Activated T-cell treated with anti-CD3 and anti-CD28 coated beads, Interleukin-2, amount 50 U/mL, for 48 hours (primary cell): ENCODE measurements at regions not wholly inside any gene's neighbourhood (a gene's known extent, or its start where the extent isn't known, plus 50 kb on each side); places are given as distances from the start of the nearest gene placed in this dataset.
"Not testable (repeated sequence)": the region's sequence is repeated elsewhere in the genome, so short reads cannot be mapped to it uniquely, and the experiment has no call there.

ENCODE experiments used
- DNase-seq, 2 experiments: peaks; one replicate each; pipeline ENCODE4 v3.0.0-alpha.2; 2020

GRCh38 chr3:171915275-171915674, 72.1 kb downstream of the TMEM212 start:
- DNase-seq, result no peak

GRCh38 chr3:171916888-171917287, 73.7 kb downstream of the TMEM212 start:
- DNase-seq, result no peak

GRCh38 chr3:171922629-171923028, 79.5 kb downstream of the TMEM212 start:
- not testable (repeated sequence) for DNase-seq

DNA sequence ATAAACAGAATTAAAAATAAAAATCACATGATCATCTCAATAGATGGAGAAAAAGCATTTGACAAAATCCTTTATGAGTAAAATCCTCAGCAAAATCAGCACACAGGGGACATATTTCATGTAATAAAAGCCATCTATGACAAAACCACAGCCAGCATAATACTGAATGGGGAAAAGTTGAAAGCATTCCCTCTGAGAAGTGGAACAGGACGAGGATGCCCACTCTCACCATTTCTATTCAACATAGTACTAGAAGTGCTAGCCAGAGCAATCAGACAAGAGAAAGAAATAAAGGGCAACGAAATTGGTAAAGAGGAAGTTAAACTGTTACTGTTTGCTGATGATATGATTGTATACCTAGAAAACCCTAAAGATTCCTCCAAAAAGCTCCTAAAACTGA, 80.5 kb downstream of the TMEM212 start:
- DNase-seq, result not testable (repeated sequence)

GRCh38 chr3:171924864-171925263, 81.7 kb downstream of the TMEM212 start:
- DNase-seq, result not testable (repeated sequence)

DNA sequence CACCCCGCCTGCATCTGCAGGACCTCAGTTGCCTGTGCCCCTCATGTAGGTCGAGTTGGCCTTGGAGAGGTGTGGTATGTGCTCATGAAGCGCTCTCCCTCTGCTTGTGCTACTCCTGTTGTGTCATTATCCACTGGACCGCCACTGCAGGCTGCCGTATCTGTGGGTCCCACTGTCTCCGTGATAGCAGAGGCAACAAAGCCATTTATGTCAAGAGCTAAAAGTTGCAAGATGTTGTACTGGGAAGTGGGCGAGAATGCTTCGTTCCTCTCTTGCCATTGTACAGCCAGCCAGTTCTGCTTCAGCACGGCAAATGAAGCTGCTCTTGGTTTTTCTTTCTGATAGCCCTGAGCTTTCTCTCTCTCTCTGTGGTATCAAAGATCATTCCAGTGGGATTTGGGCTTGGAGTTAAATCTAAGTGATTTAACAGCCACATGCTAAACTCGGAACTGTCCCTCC, 89.0 kb downstream of the TMEM212 start:
- DNase-seq, result no peak

- no peak for DNase-seq
These were observed 90.3 kb downstream of the TMEM212 start for GRCh38 chr3:171933441-171933840.

- DNase-seq, result no peak
These were observed 92.3 kb downstream of the TMEM212 start for GRCh38 chr3:171935261-171936123.

DNA sequence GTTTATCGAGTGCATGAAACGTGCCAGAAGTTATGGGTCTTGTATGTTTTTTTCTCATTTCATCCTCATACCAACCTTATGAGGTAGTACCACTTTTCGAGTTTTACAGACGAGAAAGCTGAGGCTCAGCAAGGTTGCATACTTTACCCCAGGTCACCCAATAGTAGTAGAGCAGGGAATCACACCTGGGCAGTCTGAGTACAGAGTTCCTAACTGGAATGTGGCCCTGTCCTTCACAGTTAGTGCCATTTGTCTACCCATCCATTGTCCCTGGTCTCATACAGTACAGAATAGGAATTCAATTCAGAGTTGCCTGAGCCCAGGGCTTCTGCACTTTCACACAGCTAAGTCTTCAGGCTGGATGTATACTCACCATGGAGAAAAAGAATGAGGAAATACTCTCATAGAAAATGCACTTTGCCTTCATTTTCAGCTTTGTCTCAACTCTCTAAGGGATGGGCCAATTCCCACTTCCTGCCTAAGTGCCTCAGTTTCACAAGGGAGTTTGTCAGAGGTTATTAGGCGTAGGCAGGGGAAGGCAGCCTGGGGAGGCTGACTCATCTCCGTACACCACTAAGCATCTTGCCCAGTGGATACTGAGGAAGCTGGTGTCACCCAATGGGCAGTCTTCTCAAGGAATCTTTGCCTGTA, 93.2 kb downstream of the TMEM212 start:
- no peak for DNase-seq

GRCh38 chr3:171939578-171939977, 96.4 kb downstream of the TMEM212 start:
- DNase-seq, result no peak

DNA sequence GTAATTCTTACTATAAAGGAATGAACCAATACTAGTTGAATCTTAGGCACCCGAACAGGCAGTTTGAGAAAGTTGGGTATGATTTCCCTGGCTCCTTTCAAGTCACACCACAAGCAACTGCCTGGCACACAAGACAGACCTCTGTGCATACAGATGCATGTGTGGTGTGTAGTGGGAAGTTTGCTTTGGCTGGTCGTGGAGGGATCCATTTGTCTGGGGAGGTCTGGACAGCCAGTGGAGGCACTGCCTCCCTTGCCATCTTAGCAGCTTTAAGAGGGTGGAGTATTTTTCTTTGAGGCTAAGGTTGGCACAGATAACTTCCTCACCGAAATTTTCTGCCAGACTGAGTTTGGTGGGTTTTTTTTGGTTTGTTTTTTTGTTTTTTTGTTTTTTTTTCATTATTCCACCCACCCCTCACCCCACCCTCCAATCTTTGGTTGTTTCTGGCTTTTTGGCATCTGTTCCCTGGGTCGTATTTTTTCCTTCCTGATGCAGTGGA, 97.1 kb downstream of the TMEM212 start:
- no peak for DNase-seq

GRCh38 chr3:171943262-171944117, 95.9 kb upstream of the FNDC3B start:
- DNase-seq, result no peak

- no peak for DNase-seq
These were observed 95.0 kb upstream of the FNDC3B start for GRCh38 chr3:171944118-171945016.

GRCh38 chr3:171948674-171949073, 90.7 kb upstream of the FNDC3B start:
- DNase-seq, result no peak

DNA sequence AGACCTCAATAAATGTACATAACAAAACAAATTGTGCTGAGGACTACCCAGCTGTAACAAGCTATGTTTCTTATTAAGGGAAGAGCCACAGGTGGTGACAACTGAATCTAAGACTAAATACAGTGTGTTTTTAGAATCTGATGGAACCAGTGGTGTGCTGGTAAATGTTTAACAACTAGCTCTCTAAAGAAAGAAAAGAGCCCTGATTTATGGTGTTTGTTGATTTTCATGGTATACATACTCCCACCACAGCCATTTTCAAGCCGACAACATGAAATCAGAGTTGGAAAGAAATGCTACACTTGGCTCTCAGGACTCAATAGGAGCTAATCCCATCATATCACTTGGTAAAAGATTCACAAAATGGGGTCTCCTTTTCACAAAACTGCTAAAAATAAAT, 89.8 kb upstream of the FNDC3B start:
- DNase-seq, result no peak

DNA sequence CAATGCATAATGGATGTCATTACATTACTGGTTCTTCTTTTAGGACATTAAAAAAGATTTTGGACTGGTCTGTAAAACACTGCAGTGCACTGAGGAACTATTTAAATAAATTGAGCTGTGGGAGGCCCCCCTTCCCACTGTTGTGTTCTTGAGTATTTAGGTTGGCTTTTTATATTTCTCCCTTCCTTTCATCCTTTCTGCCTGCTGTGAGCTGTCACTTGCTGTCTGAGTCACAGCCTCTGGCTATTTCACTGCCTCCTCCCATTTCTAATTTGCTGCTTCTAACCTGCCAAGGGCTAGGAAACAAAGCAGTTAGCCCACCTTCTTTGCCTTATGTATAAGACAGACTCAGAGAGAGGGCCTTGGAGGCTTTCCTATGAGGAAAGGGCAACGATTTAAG, 89.0 kb upstream of the FNDC3B start:
- no peak for DNase-seq

DNA sequence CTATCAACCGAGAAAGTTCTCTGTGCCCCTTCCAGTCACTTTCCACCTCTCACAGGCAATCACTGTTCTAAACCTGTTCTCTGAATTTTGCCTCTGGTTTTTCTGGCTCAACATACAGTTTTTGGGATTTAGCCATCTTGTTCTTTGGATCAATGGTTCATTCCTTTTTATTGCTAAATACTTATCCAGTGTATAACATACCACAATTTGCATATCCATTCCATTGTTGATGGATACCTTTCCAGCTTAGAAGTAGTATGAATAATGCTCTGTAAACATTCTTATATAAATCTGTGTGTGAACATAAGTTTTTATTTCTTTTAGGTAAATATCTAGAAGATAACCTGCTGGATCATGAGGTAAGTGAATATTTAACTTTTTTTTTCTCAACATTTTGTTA, 87.8 kb upstream of the FNDC3B start:
- DNase-seq, result no peak

GRCh38 chr3:171953301-171954022, 85.9 kb upstream of the FNDC3B start:
- no peak for DNase-seq

- no peak for DNase-seq
These were observed 84.5 kb upstream of the FNDC3B start for GRCh38 chr3:171954690-171955383.

DNA sequence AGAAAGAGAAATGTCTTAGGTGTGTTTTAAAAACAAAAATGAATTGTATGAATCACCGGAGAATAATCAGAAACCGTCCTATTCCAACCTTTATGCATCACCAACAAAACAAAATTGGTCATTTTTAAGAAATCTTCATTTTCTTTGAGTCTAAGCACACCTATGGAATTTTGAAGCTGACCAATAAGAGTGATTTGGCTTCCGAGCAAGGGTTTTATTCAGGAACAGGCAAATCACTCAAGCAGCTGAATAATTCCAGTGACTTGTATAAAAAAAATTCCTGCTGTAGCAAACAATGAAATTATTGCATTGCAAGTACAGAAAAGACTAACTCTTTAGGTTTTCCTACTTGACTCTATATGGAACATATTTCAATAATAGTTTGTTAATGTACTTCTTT, 83.8 kb upstream of the FNDC3B start:
- no peak for DNase-seq
